GM10248 (cell line): ENCODE measurements at regions not wholly inside any gene's neighbourhood (a gene's known extent, or its start where the extent isn't known, plus 50 kb on each side); places are given as distances from the start of the nearest gene placed in this dataset.

Experiments used
- CTCF ChIA-PET: fragments of 300-600 bp; sonication (Branson Sonifier 250); formaldehyde crosslinking; extraction: SDS; loops from one replicate; lab custom pipeline; 2021; ENCODE audit warnings: antibody characterized with exemption; lab: Yijun Ruan, JAX
- POLR2A ChIA-PET: fragments of 350-650 bp; sonication (Branson Sonifier 250); formaldehyde crosslinking; extraction: SDS; loops from one replicate; lab custom pipeline; 2020; ENCODE audit warnings: antibody characterized with exemption; lab: Yijun Ruan, JAX
- DNase-seq: peaks from one replicate; pipeline ENCODE4 v3.0.0; 2012; ENCODE audit errors: extremely low spot score
- TF ChIP-seq, protein P1 (sequence below): IDR thresholded peaks from 2 replicates; pipeline ENCODE4 v1.5.1; 2012; ENCODE audit warnings: mild to moderate bottlenecking, low read depth; ENCODE audit errors: extremely low read depth, missing control alignments, control extremely low read depth

DNA sequence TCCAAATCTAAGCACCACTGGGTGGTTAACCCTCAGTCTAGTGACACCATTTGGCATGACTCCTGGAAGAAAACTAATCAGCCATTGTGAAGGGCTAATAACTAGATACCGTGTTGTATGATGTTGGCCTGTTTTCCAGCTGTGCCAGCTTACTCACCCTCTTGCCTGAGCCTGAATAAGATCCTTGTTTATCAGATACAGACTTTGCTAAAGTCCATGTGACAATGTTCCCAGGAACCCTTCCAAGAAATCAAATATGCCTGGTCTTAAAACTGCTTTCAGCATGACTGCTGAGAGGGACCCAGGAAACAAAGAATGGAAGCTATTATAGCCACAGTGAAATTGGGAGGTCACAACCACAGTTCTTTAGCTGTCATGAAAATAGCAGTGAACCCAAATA lies 640.8 kb upstream of the INTU start:
- CTCF ChIA-PET = interaction anchor here (1.1 to 1.7 kb wide), 3 partner anchors 14 to 34 kb away, joined by 3 to 4 read pairs (median 4); no protein-coding TSS in a partner anchor
- TF ChIP-seq, protein P1, sequence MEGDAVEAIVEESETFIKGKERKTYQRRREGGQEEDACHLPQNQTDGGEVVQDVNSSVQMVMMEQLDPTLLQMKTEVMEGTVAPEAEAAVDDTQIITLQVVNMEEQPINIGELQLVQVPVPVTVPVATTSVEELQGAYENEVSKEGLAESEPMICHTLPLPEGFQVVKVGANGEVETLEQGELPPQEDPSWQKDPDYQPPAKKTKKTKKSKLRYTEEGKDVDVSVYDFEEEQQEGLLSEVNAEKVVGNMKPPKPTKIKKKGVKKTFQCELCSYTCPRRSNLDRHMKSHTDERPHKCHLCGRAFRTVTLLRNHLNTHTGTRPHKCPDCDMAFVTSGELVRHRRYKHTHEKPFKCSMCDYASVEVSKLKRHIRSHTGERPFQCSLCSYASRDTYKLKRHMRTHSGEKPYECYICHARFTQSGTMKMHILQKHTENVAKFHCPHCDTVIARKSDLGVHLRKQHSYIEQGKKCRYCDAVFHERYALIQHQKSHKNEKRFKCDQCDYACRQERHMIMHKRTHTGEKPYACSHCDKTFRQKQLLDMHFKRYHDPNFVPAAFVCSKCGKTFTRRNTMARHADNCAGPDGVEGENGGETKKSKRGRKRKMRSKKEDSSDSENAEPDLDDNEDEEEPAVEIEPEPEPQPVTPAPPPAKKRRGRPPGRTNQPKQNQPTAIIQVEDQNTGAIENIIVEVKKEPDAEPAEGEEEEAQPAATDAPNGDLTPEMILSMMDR = no peak
- DNase-seq = no peak
- POLR2A ChIA-PET = no interaction called here

DNA sequence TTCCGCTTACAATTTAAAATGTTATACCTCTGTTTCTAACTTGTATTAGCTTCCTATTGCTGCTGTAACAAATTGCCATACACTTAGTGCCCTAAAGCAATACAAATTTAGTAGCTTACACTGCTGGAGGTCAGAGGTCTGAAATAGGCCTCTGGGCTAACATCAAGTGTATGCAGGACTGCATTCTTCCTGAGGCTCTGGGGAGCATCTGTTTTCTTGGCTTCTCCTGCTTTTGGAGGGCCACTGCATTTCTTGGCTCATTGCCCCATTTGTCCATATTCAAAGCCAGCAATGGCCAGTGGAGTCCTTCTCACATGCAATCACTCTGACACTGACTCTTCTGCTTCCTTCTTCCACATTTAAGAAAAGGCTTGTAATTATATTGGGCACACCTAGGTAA lies 639.8 kb upstream of the INTU start:
- TF ChIP-seq, protein P1 = no peak
- CTCF ChIA-PET = interaction anchor here (1.1 to 1.7 kb wide), 3 partner anchors 13 to 35 kb away, joined by 3 to 4 read pairs (median 4); no protein-coding TSS in a partner anchor
- POLR2A ChIA-PET = no interaction called here

DNA sequence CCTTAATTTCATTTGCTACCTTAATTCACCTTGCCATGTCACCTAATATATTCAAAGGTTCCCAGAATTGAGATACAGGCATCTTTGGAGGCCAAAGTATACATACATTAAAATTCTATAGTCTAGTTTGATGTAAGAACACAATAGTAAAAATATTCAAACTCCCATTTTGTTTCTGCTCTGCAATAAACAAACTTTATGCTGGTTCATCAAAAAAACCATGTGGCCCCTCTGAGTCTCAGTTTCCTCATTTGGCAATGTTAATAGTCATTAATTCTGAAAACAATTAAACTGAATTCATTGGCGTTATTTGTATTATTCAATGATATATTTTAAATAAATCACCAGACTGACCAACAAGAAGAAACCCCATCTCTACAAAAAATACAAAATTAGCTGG lies 639.4 kb upstream of the INTU start:
- POLR2A ChIA-PET = no interaction called here
- DNase-seq = no peak
- CTCF ChIA-PET = interaction anchor here (1.7 kb wide), 1 partner anchor 12 kb away, joined by 3 read pairs; no protein-coding TSS in a partner anchor
- TF ChIP-seq, protein P1 = no peak

More for the DNA sequence above, 639.8 kb upstream of the INTU start:
- no peak for DNase-seq

DNA sequence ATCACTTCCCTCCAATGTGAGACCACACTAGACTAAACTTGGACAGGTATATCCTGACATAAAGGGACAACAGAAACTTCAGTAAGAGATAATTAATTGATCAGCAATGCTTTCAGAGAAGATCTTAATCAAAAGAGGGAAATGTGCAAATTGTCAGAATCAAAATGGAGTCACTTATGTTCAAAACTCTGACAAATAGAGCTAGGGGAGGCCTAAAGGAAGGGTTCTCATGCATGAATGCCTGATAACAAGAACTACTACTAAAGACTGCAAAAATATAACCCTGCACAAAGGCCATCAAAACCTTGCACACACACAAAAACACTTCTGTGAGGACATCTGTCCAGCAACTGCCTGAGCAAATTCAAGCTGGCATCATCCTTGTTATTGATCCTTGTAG lies 637.5 kb upstream of the INTU start:
- DNase-seq = no peak

DNA sequence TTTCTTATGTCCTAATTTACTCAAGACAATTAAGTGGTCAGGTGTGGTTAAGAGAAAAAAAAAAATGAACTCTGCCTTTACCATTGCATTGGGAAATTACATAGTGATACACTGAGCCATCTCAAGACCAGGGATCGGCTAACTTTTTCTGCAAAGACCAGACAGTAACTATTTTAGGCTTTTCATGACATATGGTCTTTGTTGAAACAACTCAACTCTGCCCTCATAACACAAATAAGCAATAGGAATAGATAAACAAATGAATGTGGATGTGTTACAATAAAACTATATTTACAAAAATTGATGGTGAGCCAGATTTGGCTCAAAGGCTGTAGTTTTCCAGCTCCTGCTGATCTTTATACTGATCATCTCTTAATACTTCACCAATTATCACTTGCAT lies 632.6 kb upstream of the INTU start:
- POLR2A ChIA-PET = no interaction called here
- DNase-seq = no peak
- TF ChIP-seq, protein P1 = no peak
- CTCF ChIA-PET = no interaction called here

More for the DNA sequence above, 637.5 kb upstream of the INTU start:
- ChIA-PET POLR2A (no interaction called here), CTCF (no interaction called here)
- TF ChIP-seq, protein P1 = no peak

DNA sequence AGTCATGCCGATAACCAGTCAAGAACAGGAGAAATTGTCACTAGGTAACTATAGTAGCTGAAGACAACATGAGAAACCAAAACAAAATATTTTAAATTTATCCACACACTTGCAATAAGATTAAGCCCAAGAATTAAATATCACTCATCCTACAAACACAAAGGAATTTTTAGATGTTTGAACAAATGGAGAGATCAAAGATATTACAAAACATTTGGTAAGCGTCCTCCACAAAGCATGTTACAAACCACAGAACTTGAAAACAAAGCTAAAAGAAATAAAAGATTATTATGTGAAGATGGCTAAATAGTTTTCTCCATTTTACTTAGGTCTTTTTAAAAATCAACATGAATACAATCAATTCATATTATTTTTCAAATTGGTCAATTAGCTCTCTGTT lies 631.9 kb upstream of the INTU start:
- ChIA-PET CTCF (interaction anchor here (1.0 kb wide), 1 partner anchor 14 kb away, joined by 3 read pairs; no protein-coding TSS in a partner anchor), POLR2A (no interaction called here)
- DNase-seq = no peak
- TF ChIP-seq, protein P1 = no peak
